DMS 273 (cell line): ENCODE measurements at regions not wholly inside any gene's neighbourhood (a gene's known extent, or its start where the extent isn't known, plus 50 kb on each side); places are given as distances from the start of the nearest gene placed in this dataset.
"Not testable (repeated sequence)": the region's sequence is repeated elsewhere in the genome, so short reads cannot be mapped to it uniquely, and the experiment has no call there.

Experiments used
- DNase-seq: peaks from one replicate; lab custom pipeline; 2025; ENCODE audit not compliant: unreplicated experiment; lab: John Stamatoyannopoulos, UW

DNA sequence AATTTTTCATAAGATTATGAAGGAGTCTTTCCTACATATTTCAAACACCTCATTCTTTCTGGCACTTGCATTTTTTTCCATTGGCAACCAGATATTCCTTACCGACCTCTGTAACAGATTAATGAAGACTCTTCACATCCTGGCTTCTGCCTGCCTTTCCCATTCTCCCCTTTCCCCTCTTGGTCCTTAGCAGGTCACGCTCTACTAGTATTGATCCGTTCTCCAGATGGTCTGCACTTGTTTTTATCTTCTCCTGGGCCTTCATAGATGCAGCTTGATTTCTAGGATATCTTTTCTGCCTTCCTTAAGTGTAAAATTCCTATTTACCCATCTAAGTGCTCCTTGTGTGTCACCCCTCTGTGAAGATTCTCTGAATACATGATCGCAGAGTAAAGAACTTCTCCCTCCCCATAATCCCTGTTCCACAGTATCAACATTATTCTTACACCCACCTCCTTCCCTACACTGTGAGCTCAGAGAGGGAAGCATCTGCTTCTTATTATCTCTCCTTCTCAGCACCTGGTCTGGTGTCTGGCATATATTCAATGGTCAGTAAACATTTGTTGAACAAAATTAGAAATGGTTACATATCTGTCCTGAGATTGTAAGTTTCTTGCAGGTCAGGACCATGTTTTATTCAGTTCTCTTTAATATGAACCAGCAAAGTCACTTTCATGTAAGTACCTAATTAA lies 654.2 kb downstream of the REEP3 start:
- no peak for DNase-seq

GRCh38 chr10:64182671-64183070 lies 661.5 kb downstream of the REEP3 start:
- no peak for DNase-seq

- no peak for DNase-seq
These were observed 670.1 kb downstream of the REEP3 start for GRCh38 chr10:64191286-64191685.

GRCh38 chr10:64196638-64197315 lies 675.6 kb downstream of the REEP3 start:
- DNase-seq, result no peak

DNA sequence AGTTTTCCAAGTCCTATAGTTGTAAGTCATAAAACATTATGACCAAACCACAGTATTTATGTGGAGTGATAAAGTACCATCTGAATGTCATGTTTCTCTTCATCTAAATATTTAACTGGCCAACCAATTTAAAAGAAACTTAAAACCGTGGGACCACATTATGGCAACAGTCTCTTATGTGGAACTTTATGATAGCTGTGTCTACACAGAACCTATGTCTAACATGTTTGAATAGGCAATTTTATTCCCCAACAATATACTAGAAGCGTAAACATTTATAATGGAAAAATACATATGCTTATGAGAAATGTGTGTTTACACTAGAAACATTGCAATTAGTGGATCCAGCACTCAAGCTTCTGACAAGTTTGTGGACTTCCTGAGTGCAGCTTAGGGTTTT lies 680.7 kb downstream of the REEP3 start:
- no peak for DNase-seq

DNA sequence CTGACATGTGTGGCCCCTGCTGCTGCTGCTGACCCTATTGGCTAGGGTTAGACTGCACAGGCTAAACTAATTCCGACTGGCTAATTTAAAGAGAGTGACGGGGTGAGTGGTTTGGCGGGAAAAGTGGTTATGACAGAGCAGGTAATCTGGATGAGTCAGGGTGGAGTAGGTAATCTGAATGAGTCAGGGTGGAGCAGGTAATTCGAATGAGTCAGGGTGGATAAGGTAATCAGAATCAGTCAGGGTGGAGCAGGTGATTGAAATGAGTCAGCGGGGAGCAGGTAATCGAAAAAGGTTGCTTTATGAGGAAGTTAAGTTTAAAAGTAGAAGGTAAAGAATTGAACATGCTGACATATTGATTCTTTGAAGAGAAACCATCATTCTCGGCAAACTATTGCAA lies 683.3 kb downstream of the REEP3 start:
- DNase-seq, result not testable (repeated sequence)

GRCh38 chr10:64206409-64206808 lies 685.2 kb downstream of the REEP3 start:
- no peak for DNase-seq

DNA sequence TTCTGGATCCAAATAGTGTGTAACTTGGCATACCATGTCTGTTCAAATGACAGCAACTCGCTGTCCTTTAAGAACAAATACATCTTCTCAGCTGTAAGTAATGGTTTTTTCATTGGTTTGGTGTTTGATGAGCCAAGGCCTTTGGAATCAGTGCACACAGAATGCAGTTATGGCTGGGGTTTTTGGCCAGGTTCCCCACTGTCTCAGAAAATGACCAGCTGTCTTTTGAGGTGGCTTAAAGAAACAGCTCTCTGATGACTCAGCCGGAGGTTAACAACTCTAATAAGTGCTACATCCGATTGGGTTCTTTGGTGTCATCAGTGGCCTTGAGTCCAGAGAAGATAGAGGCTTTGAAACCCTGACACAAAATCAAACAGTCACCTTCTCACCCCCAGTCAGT lies 688.4 kb downstream of the REEP3 start:
- DNase-seq, result no peak

- DNase-seq, result no peak
These were observed 689.0 kb downstream of the REEP3 start for GRCh38 chr10:64210211-64210610.

DNA sequence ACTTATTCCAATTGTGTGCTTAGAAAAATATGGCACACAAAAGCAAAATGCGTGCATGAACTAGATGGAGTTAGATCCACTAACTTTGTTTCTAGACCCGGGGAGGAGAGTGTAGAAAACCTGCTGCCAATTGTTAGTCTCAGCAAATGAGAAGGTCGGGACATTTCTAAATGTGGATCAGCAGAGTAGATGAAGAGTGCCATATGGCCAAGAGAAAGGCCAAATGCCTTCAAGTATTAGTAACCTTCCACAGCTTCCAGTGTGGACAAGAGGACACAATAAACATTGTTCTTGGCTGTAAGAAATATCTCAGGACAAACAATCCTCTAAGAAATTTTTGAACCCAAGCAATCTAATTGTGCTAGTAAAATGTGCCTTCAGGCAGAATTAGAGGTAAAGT lies 690.3 kb downstream of the REEP3 start:
- no peak for DNase-seq

GRCh38 chr10:64215088-64215487 lies 693.9 kb downstream of the REEP3 start:
- no peak for DNase-seq

DNA sequence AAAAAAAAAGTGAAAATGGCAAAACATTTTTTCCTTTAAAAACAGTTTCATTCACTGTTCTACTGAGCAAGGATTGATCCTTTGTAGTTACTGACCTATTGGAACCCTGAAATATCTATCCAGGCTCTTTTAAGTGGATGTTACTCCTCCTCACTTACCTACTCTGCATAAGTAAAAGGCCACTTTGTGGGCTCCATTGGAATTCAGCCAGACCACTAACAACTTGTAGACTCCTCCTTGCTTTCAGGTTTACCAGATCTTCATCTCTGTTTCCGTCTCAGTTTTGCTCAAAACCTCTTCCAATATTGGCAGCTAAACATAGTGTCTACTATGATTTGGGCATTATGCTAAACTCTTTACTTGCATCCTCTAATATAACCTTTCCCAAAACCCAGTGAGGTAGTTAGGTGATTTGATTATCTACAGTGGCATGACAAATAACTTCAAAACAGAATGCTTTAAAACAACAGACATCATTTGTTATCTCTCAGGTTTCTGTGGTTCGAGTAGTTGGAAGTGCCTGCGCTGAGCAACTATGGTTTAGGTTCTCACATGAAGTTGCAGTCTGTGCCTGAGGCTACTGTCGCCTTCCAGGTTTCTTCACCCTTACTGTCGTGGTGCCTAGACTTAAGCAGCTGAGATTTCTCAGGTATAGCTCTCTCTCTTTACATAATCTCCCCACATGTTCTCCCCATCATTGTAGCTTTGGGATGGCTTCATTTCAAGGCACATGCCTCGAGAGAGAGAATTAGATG lies 698.2 kb downstream of the REEP3 start:
- DNase-seq, result no peak

- DNase-seq, result no peak
These were observed 713.3 kb downstream of the REEP3 start for GRCh38 chr10:64234489-64234888.

DNA sequence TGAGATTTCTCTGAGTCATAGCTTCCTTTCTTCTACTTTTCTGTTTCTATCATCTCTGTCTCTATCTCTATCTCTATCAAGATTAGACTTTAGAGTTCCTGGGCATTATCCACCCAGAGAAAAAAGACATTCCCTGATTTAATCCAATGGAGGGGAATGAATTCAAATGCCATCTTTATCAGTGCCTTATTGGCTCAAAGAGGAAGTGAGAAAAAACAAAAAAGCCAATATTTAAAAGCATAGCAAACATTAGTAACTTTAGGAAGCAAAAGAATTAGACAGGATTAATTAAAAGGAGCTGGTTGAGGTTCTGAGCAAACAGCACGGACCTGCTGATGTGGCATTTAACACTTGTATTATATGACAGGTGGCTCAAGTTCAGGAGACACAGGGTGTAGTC lies 736.5 kb downstream of the REEP3 start:
- no peak for DNase-seq

GRCh38 chr10:64261092-64261491 lies 739.9 kb downstream of the REEP3 start:
- DNase-seq, result no peak

GRCh38 chr10:64261676-64262075 lies 740.5 kb downstream of the REEP3 start:
- no peak for DNase-seq

- DNase-seq, result no peak
These were observed 744.8 kb downstream of the REEP3 start for GRCh38 chr10:64265961-64266360.

DNA sequence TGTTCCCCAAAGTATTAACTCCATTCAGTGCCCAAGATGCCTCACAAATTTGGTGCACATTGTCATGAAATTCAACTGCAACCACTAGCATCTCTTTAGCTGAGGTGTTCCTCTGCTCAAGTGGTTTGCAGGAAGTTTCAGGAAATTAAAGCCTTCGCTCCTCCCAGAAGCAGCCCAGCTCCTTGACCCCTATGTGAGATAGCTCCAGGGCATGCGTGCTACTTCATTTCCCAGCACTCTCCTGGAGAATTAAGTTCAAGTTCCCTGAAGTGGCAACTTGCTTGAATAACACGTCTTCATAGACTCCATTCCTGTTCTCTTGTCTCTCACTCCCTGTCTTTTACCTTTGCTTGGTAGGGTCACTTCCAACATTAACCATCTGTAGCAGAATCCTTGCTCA lies 750.3 kb downstream of the REEP3 start:
- no peak for DNase-seq

- no peak for DNase-seq
These were observed 750.8 kb downstream of the REEP3 start for GRCh38 chr10:64271983-64272382.

- DNase-seq, result no peak
These were observed 753.8 kb downstream of the REEP3 start for GRCh38 chr10:64275001-64275400.

DNA sequence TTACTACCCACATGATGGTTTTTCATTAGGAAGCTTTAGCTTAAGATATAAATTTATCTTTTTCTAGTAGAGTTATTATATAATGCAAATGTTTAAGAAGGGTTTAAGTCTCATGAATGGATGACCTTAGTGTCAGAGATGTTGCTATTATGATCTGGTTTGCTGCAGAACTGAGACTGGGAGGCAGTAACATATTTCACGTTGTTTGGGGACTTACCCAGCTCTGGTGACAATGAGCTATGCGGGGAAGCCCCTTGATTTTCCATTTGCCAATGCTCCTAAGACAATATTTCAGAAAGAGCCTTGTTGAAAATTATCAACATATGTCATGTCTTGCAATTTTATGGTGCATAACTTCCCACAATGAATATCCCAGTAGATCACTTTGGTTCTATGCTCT lies 754.6 kb downstream of the REEP3 start:
- no peak for DNase-seq

GRCh38 chr10:64277536-64277935 lies 756.3 kb downstream of the REEP3 start:
- no peak for DNase-seq
